Neural progenitor cell (in vitro differentiated cells): ENCODE measurements at regions not wholly inside any gene's neighbourhood (a gene's known extent, or its start where the extent isn't known, plus 50 kb on each side); places are given as distances from the start of the nearest gene placed in this dataset.

Experiments
- DNase-seq: peaks from one replicate; pipeline ENCODE4 v3.0.0-alpha.2; 2016; ENCODE audit warnings: low spot score
- H2AFZ ChIP-seq: fragments of 200-600 bp; sonication (generic); replicated peaks from 2 replicates; pipeline ENCODE4 v1.6.1; 2016; ENCODE audit warnings: antibody characterized with exemption
- H3F3A ChIP-seq: fragments of 200-600 bp; sonication (generic); 2 replicates; pipeline ENCODE4 v1.6.1; 2016; ENCODE audit warnings: antibody characterized with exemption, low read depth
- H3K27ac ChIP-seq: fragments of 200-600 bp; sonication (generic); 2 replicates; pipeline ENCODE4 v1.5.1; 2016; ENCODE audit warnings: mild to moderate bottlenecking
- H3K27me3 ChIP-seq: fragments of 200-600 bp; sonication (generic); 2 replicates; pipeline ENCODE4 v1.6.1; 2016; ENCODE audit warnings: mild to moderate bottlenecking, moderate library complexity
- H3K36me3 ChIP-seq: fragments of 200-600 bp; sonication (generic); 2 replicates; pipeline ENCODE4 v1.5.1; 2016
- H3K4me1 ChIP-seq: fragments of 200-600 bp; sonication (generic); 2 replicates; pipeline ENCODE4 v1.6.1; 2016; ENCODE audit warnings: mixed run types
- H3K4me2 ChIP-seq: fragments of 200-600 bp; sonication (generic); 2 replicates; pipeline ENCODE4 v1.6.1; 2016
- H3K4me3 ChIP-seq: fragments of 200-600 bp; sonication (generic); 2 replicates; pipeline ENCODE4 v1.5.1; 2016
- H3K79me2 ChIP-seq: fragments of 200-600 bp; sonication (generic); 2 replicates; pipeline ENCODE4 v1.6.1; 2016; ENCODE audit warnings: low read depth
- H3K9ac ChIP-seq: fragments of 200-600 bp; sonication (generic); 2 replicates; pipeline ENCODE4 v1.6.1; 2016
- H3K9me3 ChIP-seq: fragments of 200-600 bp; sonication (generic); 2 replicates; pipeline ENCODE4 v1.5.1; 2016; ENCODE audit warnings: low read depth
- H4K20me1 ChIP-seq: fragments of 200-600 bp; sonication (generic); 2 replicates; pipeline ENCODE4 v1.6.1; 2016; ENCODE audit warnings: low read depth
- H3K27ac Mint-ChIP-seq: 3 replicates; pipeline ENCODE4 v1.8.0; 2021; ENCODE audit warnings: mixed read lengths
- H3K27me3 Mint-ChIP-seq: 2 replicates; pipeline ENCODE4 v1.8.0; 2022; ENCODE audit warnings: low read depth, mild to moderate bottlenecking, inconsistent platforms, moderate library complexity, mixed read lengths; ENCODE audit not compliant: insufficient read depth
- H3K36me3 Mint-ChIP-seq: 3 replicates; pipeline ENCODE4 v1.8.0; 2021; ENCODE audit warnings: mixed read lengths
- H3K4me1 Mint-ChIP-seq: 3 replicates; pipeline ENCODE4 v1.8.0; 2021; ENCODE audit warnings: mixed read lengths
- H3K4me3 Mint-ChIP-seq: 3 replicates; pipeline ENCODE4 v1.8.0; 2021; ENCODE audit warnings: mild to moderate bottlenecking, moderate library complexity, mixed read lengths
- H3K9me3 Mint-ChIP-seq: 3 replicates; pipeline ENCODE4 v1.8.0; 2020; ENCODE audit warnings: mixed read lengths
- CTCF ChIP-seq: fragments of 200-600 bp; sonication (generic); IDR thresholded peaks from 2 replicates; pipeline ENCODE4 v1.5.1; 2017; ENCODE audit warnings: antibody characterized with exemption, mild to moderate bottlenecking
- EZH2 ChIP-seq: fragments of 200-600 bp; sonication (generic); IDR thresholded peaks from 2 replicates; pipeline ENCODE4 v1.6.1; 2017; ENCODE audit warnings: antibody characterized with exemption, mild to moderate bottlenecking, moderate library complexity
- EZH2phosphoT487 ChIP-seq: fragments of 200-600 bp; sonication (generic); IDR thresholded peaks from 2 replicates; pipeline ENCODE4 v1.6.1; 2017; ENCODE audit warnings: antibody characterized with exemption

- H3K36me3 Mint-ChIP-seq, result no peaks in the 10 kb centered on the region
- Histone ChIP-seq H2AFZ (no peak overlapping the region), H3K79me2 (no peaks in the 10 kb centered on the region), H3K4me1 (peaks cover 22% of the 10 kb centered on the region), H3K4me2 (peak overlapping the region; percentile 63), H3K27ac (no peak overlapping the region), H3K27me3 (no peaks in the 10 kb centered on the region), H3K9me3 (no peaks in the 10 kb centered on the region), H3K36me3 (no peaks in the 10 kb centered on the region), H4K20me1 (peaks cover 24% of the 10 kb centered on the region), H3F3A (peaks cover 27% of the 10 kb centered on the region), H3K9ac (no peak overlapping the region), H3K4me3 (no peak overlapping the region)
- peaks cover 34% of the 10 kb centered on the region for H3K4me1 Mint-ChIP-seq
- H3K27me3 Mint-ChIP-seq, result peaks cover 19% of the 10 kb centered on the region
- no peak for TF ChIP-seq CTCF
- no peak for TF ChIP-seq EZH2phosphoT487
- no peak for TF ChIP-seq EZH2
- H3K27ac Mint-ChIP-seq, result no peak overlapping the region
- no peak for DNase-seq
- H3K9me3 Mint-ChIP-seq, result no peaks in the 10 kb centered on the region
- peak overlapping the region; percentile 52 for H3K4me3 Mint-ChIP-seq
These were observed 191.6 kb upstream of the GSE1 start for GRCh38 chr16:85421338-85422195.

- no peak overlapping the region for H3K4me3 ChIP-seq
These were observed 190.9 kb upstream of the GSE1 start for GRCh38 chr16:85422196-85422631.

GRCh38 chr16:85422632-85423550, 190.2 kb upstream of the GSE1 start:
- Histone ChIP-seq H3K4me2 (peak overlapping the region; percentile 63), H3K27me3 (no peaks in the 10 kb centered on the region), H3K9ac (no peak overlapping the region), H3F3A (peaks cover 27% of the 10 kb centered on the region), H4K20me1 (peaks cover 24% of the 10 kb centered on the region), H2AFZ (no peak overlapping the region), H3K27ac (no peak overlapping the region), H3K79me2 (no peaks in the 10 kb centered on the region), H3K36me3 (no peaks in the 10 kb centered on the region), H3K4me3 (no peak overlapping the region), H3K4me1 (peaks cover 22% of the 10 kb centered on the region), H3K9me3 (no peaks in the 10 kb centered on the region)
- DNase-seq, result peak; percentile 74
- TF ChIP-seq EZH2phosphoT487 (no peak), CTCF (peak; percentile 22)
- H3K4me3 Mint-ChIP-seq, result peak overlapping the region; percentile 59
- H3K9me3 Mint-ChIP-seq, result no peaks in the 10 kb centered on the region
- H3K27ac Mint-ChIP-seq, result no peak overlapping the region
- H3K4me1 Mint-ChIP-seq, result peaks cover 34% of the 10 kb centered on the region
- H3K36me3 Mint-ChIP-seq, result no peaks in the 10 kb centered on the region
- peaks cover 20% of the 10 kb centered on the region for H3K27me3 Mint-ChIP-seq

More at GRCh38 chr16:85422196-85422631, 190.9 kb upstream of the GSE1 start:
- Histone ChIP-seq H3F3A (peaks cover 27% of the 10 kb centered on the region), H3K27me3 (no peaks in the 10 kb centered on the region), H3K27ac (no peak overlapping the region), H3K79me2 (no peaks in the 10 kb centered on the region), H4K20me1 (peaks cover 24% of the 10 kb centered on the region), H3K9ac (no peak overlapping the region), H3K9me3 (no peaks in the 10 kb centered on the region), H3K4me1 (peaks cover 22% of the 10 kb centered on the region), H3K36me3 (no peaks in the 10 kb centered on the region), H3K4me2 (peak overlapping the region; percentile 63), H2AFZ (no peak overlapping the region)
- Mint-ChIP-seq H3K36me3 (no peaks in the 10 kb centered on the region), H3K4me3 (peak overlapping the region; percentile 52), H3K27me3 (peaks cover 19% of the 10 kb centered on the region), H3K9me3 (no peaks in the 10 kb centered on the region), H3K27ac (no peak overlapping the region), H3K4me1 (peaks cover 34% of the 10 kb centered on the region)
- TF ChIP-seq EZH2, result no peak
- no peak for TF ChIP-seq EZH2phosphoT487
- TF ChIP-seq CTCF, result no peak
- DNase-seq, result peak; percentile 61
